CD14-positive monocyte (primary cell): ENCODE measurements at regions not wholly inside any gene's neighbourhood (a gene's known extent, or its start where the extent isn't known, plus 50 kb on each side); places are given as distances from the start of the nearest gene placed in this dataset.
A peak's percentile ranks its signal among the peaks of the same experiment; 100 is the strongest.

Source experiments
- DNase-seq, 3 donors: peaks; one replicate each; pipeline ENCODE4 v3.0.0-alpha.2; 2011 to 2022
- H2AFZ ChIP-seq: 2 replicates; pipeline ENCODE4 v1.6.0; 2012; ENCODE audit warnings: mild to moderate bottlenecking, low read depth, low read length, inconsistent platforms; ENCODE audit not compliant: insufficient read depth, poor library complexity, severe bottlenecking
- H3K27ac ChIP-seq, 2 donors: 1 replicate in 1 of 2; 2 replicates in 1 of 2; pipeline ENCODE4 v1.5.1; 2012 to 2013; ENCODE audit warnings: low read length in 2 of 2, control low read depth in 1 of 2, inconsistent platforms in 1 of 2, low read depth in 1 of 2, mild to moderate bottlenecking in 1 of 2
- H3K27me3 ChIP-seq, 2 donors: one replicate each; pipeline versions ENCODE4 v1.6.0 to v1.6.1; 2011 to 2013; ENCODE audit warnings: low read length in 2 of 2; ENCODE audit not compliant: control insufficient read depth in 2 of 2, insufficient read depth in 2 of 2
- H3K36me3 ChIP-seq, 2 donors: replicated peaks in 1 of 2; 1 replicate in 1 of 2; 2 replicates in 1 of 2; pipeline versions ENCODE4 v1.5.1 to v1.6.1; 2012 to 2013; ENCODE audit warnings: low read length in 2 of 2, control low read depth in 1 of 2, inconsistent platforms in 1 of 2, mild to moderate bottlenecking in 1 of 2; ENCODE audit not compliant: insufficient read depth in 2 of 2, control insufficient read depth in 1 of 2
- H3K4me1 ChIP-seq, 2 donors: 1 replicate in 1 of 2; 2 replicates in 1 of 2; pipeline versions ENCODE4 v1.5.1 to v1.6.1; 2012 to 2013; ENCODE audit warnings: low read length in 2 of 2, control low read depth in 1 of 2, inconsistent platforms in 1 of 2, mild to moderate bottlenecking in 1 of 2, moderate library complexity in 1 of 2; ENCODE audit not compliant: insufficient read depth in 2 of 2, control insufficient read depth in 1 of 2
- H3K4me2 ChIP-seq: replicated peaks from 2 replicates; pipeline ENCODE3; 2012; ENCODE audit warnings: low read length, moderate library complexity, mild to moderate bottlenecking; ENCODE audit not compliant: poor library complexity, severe bottlenecking; ENCODE audit errors: extremely low read depth
- H3K4me3 ChIP-seq, 3 experiments: fragments of 200-600 bp in 1 of 3; sonication (generic) in 1 of 3; replicated peaks in 1 of 3; 1 replicate in 2 of 3; 2 replicates in 1 of 3; pipeline ENCODE4 v1.5.1; 2011 to 2013; ENCODE audit warnings: low read length in 3 of 3, mild to moderate bottlenecking in 3 of 3, control low read depth in 2 of 3, low read depth in 2 of 3, inconsistent platforms in 1 of 3, moderate library complexity in 1 of 3
- H3K79me2 ChIP-seq: 2 replicates; pipeline ENCODE4 v1.6.0; 2012; ENCODE audit warnings: mild to moderate bottlenecking, control low read depth, inconsistent platforms, low read length, moderate library complexity; ENCODE audit not compliant: insufficient read depth
- H3K9ac ChIP-seq: 2 replicates; pipeline ENCODE4 v1.6.0; 2017; ENCODE audit warnings: low read length, mild to moderate bottlenecking; ENCODE audit not compliant: insufficient read depth, poor library complexity, severe bottlenecking
- H3K9me3 ChIP-seq, 2 donors: replicated peaks in 1 of 2; 1 replicate in 1 of 2; 2 replicates in 1 of 2; pipeline versions ENCODE4 v1.5.1 to v1.6.1; 2012 to 2013; ENCODE audit warnings: low read length in 2 of 2, control low read depth in 1 of 2; ENCODE audit not compliant: control insufficient read depth in 1 of 2, insufficient read depth in 1 of 2
- H4K20me1 ChIP-seq: 2 replicates; pipeline ENCODE4 v1.6.0; 2012; ENCODE audit warnings: mild to moderate bottlenecking, low read length, control low read depth, moderate library complexity; ENCODE audit not compliant: insufficient read depth
- H3K27ac Mint-ChIP-seq, 7 donors: one replicate each; pipeline ENCODE4 v1.8.0; 2020; ENCODE audit warnings: mild to moderate bottlenecking in 7 of 7, mixed read lengths in 7 of 7, moderate library complexity in 6 of 7, inconsistent platforms in 2 of 7
- H3K27me3 Mint-ChIP-seq, 3 donors: one replicate each; pipeline ENCODE4 v1.8.0; 2021 to 2022; ENCODE audit warnings: low read depth in 3 of 3, mild to moderate bottlenecking in 3 of 3, mixed read lengths in 3 of 3, moderate library complexity in 3 of 3, inconsistent platforms in 1 of 3
- H3K36me3 Mint-ChIP-seq, 2 donors: one replicate each; pipeline ENCODE4 v1.8.0; 2020; ENCODE audit warnings: mixed read lengths in 2 of 2, inconsistent platforms in 1 of 2, mild to moderate bottlenecking in 1 of 2
- H3K4me1 Mint-ChIP-seq: one replicate; pipeline ENCODE4 v1.8.0; 2020; ENCODE audit warnings: mild to moderate bottlenecking, mixed read lengths
- H3K4me3 Mint-ChIP-seq, 2 donors: one replicate each; pipeline ENCODE4 v1.8.0; 2020; ENCODE audit warnings: mild to moderate bottlenecking in 2 of 2, mixed read lengths in 2 of 2, moderate library complexity in 1 of 2
- H3K9me3 Mint-ChIP-seq, 7 donors: one replicate each; pipeline ENCODE4 v1.8.0; 2020 to 2022; ENCODE audit warnings: mixed read lengths in 7 of 7, mild to moderate bottlenecking in 6 of 7, moderate library complexity in 6 of 7, inconsistent platforms in 2 of 7
- WGBS: methylation state at CpG from one replicate; pipeline ENCODE4 v1.1.5; 2013; ENCODE audit warnings: missing lambda C conversion rate; ENCODE audit not compliant: insufficient coverage; 5-methylcytosine and 5-hydroxymethylcytosine counted together
- intact Hi-C, 2 donors: fragments of 100-400 bp; cut with micrococcal nuclease; formaldehyde crosslinking; loops; one replicate each; pipeline versions ENCODE4 v1.15.0 to v1.15.1; 2023
- TF ChIP-seq, protein P1 (sequence below): fragments of 200-600 bp; IDR thresholded peaks from one replicate; pipeline ENCODE4 v1.8.0; 2022; ENCODE audit warnings: antibody characterized with exemption, mild to moderate bottlenecking

GRCh38 chr2:42963452-42964068 is 171.2 kb upstream of the HAAO start:
- no peak overlapping the region for H3K27ac ChIP-seq
- no peak for DNase-seq
- no peak overlapping the region for H2AFZ ChIP-seq
- no peak overlapping the region for H3K4me3 Mint-ChIP-seq
- intact Hi-C loops: loop anchor here in 1 of 2 donors (10.0 kb wide), 1 partner anchor 141 kb away; no protein-coding TSS in a partner anchor
- no peak overlapping the region for H3K4me2 ChIP-seq
- H3K4me1 ChIP-seq: peaks cover 65 to 73% of the 10 kb centered on the region in 2 donors
- no peaks in the 10 kb centered on the region for H3K36me3 ChIP-seq
- peaks cover 0 to 4% of the 10 kb centered on the region in 2 donors for H3K36me3 Mint-ChIP-seq
- no peak overlapping the region for H3K27ac Mint-ChIP-seq
- no peaks in the 10 kb centered on the region for H3K9me3 ChIP-seq
- no peaks in the 10 kb centered on the region for H3K79me2 ChIP-seq
- H3K27me3 Mint-ChIP-seq: peaks cover 5 to 15% (median 7%) of the 10 kb centered on the region in 3 donors
- peaks cover 78% of the 10 kb centered on the region for H3K4me1 Mint-ChIP-seq
- H4K20me1 ChIP-seq: no peaks in the 10 kb centered on the region
- TF ChIP-seq, protein P1, sequence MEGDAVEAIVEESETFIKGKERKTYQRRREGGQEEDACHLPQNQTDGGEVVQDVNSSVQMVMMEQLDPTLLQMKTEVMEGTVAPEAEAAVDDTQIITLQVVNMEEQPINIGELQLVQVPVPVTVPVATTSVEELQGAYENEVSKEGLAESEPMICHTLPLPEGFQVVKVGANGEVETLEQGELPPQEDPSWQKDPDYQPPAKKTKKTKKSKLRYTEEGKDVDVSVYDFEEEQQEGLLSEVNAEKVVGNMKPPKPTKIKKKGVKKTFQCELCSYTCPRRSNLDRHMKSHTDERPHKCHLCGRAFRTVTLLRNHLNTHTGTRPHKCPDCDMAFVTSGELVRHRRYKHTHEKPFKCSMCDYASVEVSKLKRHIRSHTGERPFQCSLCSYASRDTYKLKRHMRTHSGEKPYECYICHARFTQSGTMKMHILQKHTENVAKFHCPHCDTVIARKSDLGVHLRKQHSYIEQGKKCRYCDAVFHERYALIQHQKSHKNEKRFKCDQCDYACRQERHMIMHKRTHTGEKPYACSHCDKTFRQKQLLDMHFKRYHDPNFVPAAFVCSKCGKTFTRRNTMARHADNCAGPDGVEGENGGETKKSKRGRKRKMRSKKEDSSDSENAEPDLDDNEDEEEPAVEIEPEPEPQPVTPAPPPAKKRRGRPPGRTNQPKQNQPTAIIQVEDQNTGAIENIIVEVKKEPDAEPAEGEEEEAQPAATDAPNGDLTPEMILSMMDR: no peak
- no peak overlapping the region for H3K4me3 ChIP-seq
- peaks cover 0 to 2% (median 0%) of the 10 kb centered on the region in 7 donors for H3K9me3 Mint-ChIP-seq
- H3K9ac ChIP-seq: no peak overlapping the region
- WGBS: 88% methylated on average over 6 of the region's 9 CpGs
- no peaks in the 10 kb centered on the region for H3K27me3 ChIP-seq

DNA sequence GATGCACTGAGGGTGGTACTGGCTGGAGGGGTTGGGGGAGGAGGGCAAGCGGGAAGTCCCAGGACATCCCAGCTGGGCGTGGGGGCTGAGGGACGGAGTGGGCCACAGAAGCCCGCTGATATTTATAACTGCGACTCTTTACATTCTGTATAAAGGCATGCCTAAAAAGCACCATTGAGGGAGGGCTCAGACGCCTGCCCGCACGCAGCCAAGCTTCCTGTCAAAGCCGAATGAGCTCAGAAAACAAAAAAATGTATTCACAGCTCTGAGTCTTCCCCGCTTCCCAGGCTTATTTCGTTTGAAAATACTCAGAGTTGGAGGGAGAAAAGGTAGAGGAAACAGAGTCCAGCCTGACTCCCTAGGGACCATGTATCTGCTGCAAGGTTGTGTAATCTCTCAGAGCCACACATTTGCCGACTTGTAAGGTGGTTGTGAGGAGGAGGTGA is 170.1 kb upstream of the HAAO start:
- Histone ChIP-seq H3K27ac (no peak overlapping the region), H3K4me2 (peak overlapping the region; percentile 57), H4K20me1 (no peaks in the 10 kb centered on the region), H2AFZ (peak overlapping the region; percentile 36), H3K9ac (no peak overlapping the region), H3K79me2 (no peaks in the 10 kb centered on the region), H3K4me1 (peaks cover 63 to 70% of the 10 kb centered on the region in 2 donors), H3K36me3 (no peaks in the 10 kb centered on the region), H3K4me3 (peak overlapping the region in 1 of 3 experiments; percentile 22), H3K9me3 (no peaks in the 10 kb centered on the region), H3K27me3 (no peaks in the 10 kb centered on the region)
- peak overlapping the region; percentile 57 to 68 for H3K4me3 Mint-ChIP-seq
- intact Hi-C loops: loop anchor here in 1 of 2 donors (10.0 kb wide), 1 partner anchor 142 kb away; no protein-coding TSS in a partner anchor
- peaks cover 77% of the 10 kb centered on the region for H3K4me1 Mint-ChIP-seq
- peak overlapping the region in 2 of 7 donors; percentile 30 to 40 for H3K27ac Mint-ChIP-seq
- 0% methylated on average over 5 of the region's 12 CpGs for WGBS
- peaks cover 5 to 16% (median 7%) of the 10 kb centered on the region in 3 donors for H3K27me3 Mint-ChIP-seq
- peaks cover 0 to 4% of the 10 kb centered on the region in 2 donors for H3K36me3 Mint-ChIP-seq
- TF ChIP-seq, protein P1: no peak
- peaks cover 0 to 2% (median 0%) of the 10 kb centered on the region in 7 donors for H3K9me3 Mint-ChIP-seq
- no peak for DNase-seq
